Bronchial epithelial cell (primary cell): ENCODE measurements at regions not wholly inside any gene's neighbourhood (a gene's known extent, or its start where the extent isn't known, plus 50 kb on each side); places are given as distances from the start of the nearest gene placed in this dataset.

ENCODE experiments used
- DNase-seq: peaks from one replicate; pipeline ENCODE4 v3.0.0-alpha.2; 2010; ENCODE audit warnings: low read depth
- FAIRE-seq: peaks from 2 replicates; lab custom pipeline; 2011; peaks lifted over from hg19 to GRCh38; lab: Jason Lieb, UNC
- H3K27me3 ChIP-seq: 2 replicates; pipeline ENCODE4 v1.5.1; 2011; ENCODE audit warnings: low read length; ENCODE audit not compliant: control insufficient read depth, insufficient read depth
- H3K36me3 ChIP-seq: 2 replicates; pipeline ENCODE4 v1.5.1; 2011; ENCODE audit warnings: low read length; ENCODE audit not compliant: control insufficient read depth, insufficient read depth
- H3K4me3 ChIP-seq: 2 replicates; pipeline ENCODE4 v1.5.1; 2011; ENCODE audit warnings: mild to moderate bottlenecking, low read depth, low read length, control low read depth
- TF ChIP-seq, protein P1 (sequence below): IDR thresholded peaks from 2 replicates; pipeline ENCODE4 v1.5.1; 2011; ENCODE audit warnings: mild to moderate bottlenecking, moderate library complexity, low read length, control low read depth, inconsistent platforms; ENCODE audit not compliant: insufficient read depth, severe bottlenecking

DNA sequence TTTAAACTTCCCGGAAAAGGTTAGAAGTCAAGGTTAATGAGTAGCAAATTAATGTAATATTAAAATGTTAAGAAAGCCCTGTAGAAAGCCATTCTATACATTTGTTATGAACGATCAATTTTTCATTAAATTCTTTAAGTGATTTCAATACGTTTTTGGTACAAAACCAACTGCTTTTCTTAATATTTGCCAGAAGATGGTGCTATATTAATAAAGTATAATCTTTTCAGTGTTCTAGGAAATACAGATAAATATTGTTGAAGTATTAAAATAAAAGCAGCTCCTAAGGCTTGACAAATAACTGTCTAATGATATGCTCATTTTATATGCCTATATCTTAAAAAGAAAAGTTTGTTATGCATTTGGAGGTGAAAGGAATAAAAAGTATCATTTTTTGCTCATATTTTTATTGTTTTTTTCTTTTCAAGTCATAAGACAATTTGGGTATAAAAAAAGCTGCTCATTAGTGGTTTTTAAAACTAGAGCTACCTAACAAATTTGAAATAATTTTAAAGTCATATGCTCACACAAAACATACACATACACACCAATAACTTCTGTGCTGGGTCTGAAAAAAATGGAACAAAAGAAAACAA, 130.3 kb upstream of the POT1 start:
- FAIRE-seq (no peak), DNase-seq (peak; percentile 37)
- Histone ChIP-seq H3K27me3 (no peaks in the 10 kb centered on the region), H3K4me3 (no peak overlapping the region), H3K36me3 (no peaks in the 10 kb centered on the region)
- TF ChIP-seq, protein P1, sequence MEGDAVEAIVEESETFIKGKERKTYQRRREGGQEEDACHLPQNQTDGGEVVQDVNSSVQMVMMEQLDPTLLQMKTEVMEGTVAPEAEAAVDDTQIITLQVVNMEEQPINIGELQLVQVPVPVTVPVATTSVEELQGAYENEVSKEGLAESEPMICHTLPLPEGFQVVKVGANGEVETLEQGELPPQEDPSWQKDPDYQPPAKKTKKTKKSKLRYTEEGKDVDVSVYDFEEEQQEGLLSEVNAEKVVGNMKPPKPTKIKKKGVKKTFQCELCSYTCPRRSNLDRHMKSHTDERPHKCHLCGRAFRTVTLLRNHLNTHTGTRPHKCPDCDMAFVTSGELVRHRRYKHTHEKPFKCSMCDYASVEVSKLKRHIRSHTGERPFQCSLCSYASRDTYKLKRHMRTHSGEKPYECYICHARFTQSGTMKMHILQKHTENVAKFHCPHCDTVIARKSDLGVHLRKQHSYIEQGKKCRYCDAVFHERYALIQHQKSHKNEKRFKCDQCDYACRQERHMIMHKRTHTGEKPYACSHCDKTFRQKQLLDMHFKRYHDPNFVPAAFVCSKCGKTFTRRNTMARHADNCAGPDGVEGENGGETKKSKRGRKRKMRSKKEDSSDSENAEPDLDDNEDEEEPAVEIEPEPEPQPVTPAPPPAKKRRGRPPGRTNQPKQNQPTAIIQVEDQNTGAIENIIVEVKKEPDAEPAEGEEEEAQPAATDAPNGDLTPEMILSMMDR: no peak

DNA sequence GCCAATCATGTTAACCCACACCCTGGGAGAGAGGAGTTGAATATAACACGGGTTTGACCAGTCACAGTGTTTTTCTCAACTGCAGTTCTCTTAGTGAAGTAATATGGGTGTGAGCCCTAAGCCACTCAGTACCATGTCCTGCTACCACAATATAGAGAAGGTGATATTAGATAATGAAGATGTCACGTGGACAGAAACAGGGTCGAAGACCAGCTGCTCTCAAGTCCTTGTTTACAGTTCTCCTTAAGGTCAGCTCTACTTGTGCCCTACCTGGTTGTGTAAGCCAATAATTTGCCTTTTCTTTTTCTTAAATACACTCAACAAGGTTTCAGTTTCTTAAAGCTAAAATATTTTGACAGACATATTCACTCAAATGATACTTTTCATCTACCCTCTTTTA, 128.3 kb upstream of the POT1 start:
- DNase-seq: no peak
- TF ChIP-seq, protein P1: no peak
- no peak for FAIRE-seq
- H3K4me3 ChIP-seq: no peak overlapping the region
- no peaks in the 10 kb centered on the region for H3K27me3 ChIP-seq
- no peaks in the 10 kb centered on the region for H3K36me3 ChIP-seq

DNA sequence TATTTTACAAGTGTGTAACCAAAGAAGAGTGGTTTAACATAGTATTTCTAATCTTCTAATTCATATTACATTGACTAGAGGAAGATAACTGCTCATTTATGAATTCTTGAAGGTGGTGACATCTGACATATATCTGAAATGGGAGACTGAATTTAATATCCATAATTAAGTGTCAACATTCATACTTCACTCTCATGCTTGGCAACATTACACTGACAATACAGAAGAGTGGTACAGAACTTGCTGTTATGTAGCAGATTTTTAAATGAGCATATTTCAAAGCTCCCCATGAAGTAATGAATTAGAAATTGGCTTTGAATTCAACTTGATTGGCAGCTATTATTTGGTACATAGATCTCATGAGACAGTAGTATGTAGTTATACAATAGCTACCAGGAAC, 125.8 kb upstream of the POT1 start:
- FAIRE-seq (no peak), DNase-seq (no peak)
- H3K4me3 ChIP-seq: no peak overlapping the region
- no peaks in the 10 kb centered on the region for H3K36me3 ChIP-seq
- no peaks in the 10 kb centered on the region for H3K27me3 ChIP-seq
- TF ChIP-seq, protein P1: no peak

DNA sequence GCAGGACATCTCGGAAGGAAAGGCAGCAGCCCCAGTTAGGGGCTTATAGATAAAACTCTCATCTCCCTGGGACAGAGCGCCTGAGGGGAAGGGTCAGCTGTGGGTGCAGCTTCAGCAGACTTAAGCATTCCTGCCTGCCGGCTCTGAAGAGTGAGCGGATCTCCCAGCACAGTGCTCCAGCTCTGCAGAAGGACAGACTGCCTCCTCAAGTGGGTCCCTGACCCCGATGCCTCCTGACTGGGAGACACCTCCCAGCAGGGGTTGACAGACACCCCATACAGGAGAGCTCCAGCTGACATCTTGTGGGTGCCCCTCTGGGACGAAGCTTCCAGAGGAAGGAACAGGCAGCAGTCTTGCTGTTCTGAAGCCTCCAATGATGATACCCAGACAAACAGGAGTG, 117.1 kb upstream of the POT1 start:
- H3K36me3 ChIP-seq: no peaks in the 10 kb centered on the region
- H3K27me3 ChIP-seq: no peaks in the 10 kb centered on the region
- no peak overlapping the region for H3K4me3 ChIP-seq
- FAIRE-seq (no peak), DNase-seq (no peak)
- TF ChIP-seq, protein P1: no peak

GRCh38 chr7:125033506-125033905, 103.9 kb upstream of the POT1 start:
- H3K36me3 ChIP-seq: no peaks in the 10 kb centered on the region
- FAIRE-seq (no peak), DNase-seq (no peak)
- H3K27me3 ChIP-seq: no peaks in the 10 kb centered on the region
- H3K4me3 ChIP-seq: no peak overlapping the region
- TF ChIP-seq, protein P1: no peak

DNA sequence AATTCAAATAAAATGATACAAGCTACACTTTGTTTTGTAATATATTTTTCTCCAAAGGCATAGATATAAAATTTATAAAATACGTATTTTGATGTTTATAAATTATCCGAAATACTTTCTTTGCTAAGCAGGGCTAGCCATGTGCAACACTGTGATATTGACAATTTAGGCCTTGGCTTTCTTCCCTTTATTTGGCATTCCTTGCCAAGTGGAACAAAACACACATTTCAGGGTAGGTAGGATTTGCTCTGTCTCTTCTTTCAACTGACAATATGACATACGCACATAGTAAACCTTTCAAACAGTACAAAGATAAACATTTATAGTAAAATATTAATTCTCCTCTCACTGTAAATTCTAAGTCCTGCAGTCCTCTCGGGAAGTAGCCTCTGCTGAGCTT, 103.3 kb upstream of the POT1 start:
- TF ChIP-seq, protein P1: no peak
- FAIRE-seq (no peak), DNase-seq (no peak)
- Histone ChIP-seq H3K27me3 (no peaks in the 10 kb centered on the region), H3K36me3 (no peaks in the 10 kb centered on the region), H3K4me3 (no peak overlapping the region)
